OCI-LY7 (cell line): ENCODE measurements at regions not wholly inside any gene's neighbourhood (a gene's known extent, or its start where the extent isn't known, plus 50 kb on each side); places are given as distances from the start of the nearest gene placed in this dataset.

Experiments used
- EZH2phosphoT487 ChIP-seq: fragments of 200-600 bp; sonication (generic); IDR thresholded peaks from 2 replicates; pipeline ENCODE4 v1.6.1; 2018; ENCODE audit warnings: low read depth, borderline replicate concordance, mild to moderate bottlenecking, mixed run types, antibody characterized with exemption, low read length, moderate library complexity, mixed read lengths
- TF ChIP-seq, protein P1 (sequence below): fragments of 200-600 bp; sonication (generic); conservative IDR thresholded peaks from 2 replicates; pipeline ENCODE4 v1.5.1; 2014; ENCODE audit warnings: mild to moderate bottlenecking, antibody characterized with exemption, low read length, moderate library complexity, mixed read lengths

DNA sequence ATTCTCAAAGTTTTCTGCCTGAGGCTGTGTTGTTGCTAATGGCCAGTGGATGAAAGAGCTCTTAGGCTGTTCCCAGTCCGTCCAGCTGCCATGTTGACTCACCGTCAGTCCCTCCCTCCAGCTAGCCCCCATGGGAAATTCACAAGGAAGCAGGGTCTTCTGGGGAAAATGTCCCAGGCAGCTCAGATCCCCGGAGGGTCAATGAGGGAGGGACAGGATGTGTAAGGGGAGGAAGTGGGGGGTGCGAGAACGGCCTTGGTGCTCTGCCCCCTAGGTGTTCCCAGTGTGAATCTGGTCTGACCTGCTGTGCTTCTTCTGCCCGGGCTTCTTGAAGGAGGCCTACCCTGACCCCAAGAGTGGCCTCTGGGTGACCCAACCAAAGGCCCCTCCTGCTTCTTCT, 65.9 kb downstream of the CEBPB start:
- TF ChIP-seq, protein P1, sequence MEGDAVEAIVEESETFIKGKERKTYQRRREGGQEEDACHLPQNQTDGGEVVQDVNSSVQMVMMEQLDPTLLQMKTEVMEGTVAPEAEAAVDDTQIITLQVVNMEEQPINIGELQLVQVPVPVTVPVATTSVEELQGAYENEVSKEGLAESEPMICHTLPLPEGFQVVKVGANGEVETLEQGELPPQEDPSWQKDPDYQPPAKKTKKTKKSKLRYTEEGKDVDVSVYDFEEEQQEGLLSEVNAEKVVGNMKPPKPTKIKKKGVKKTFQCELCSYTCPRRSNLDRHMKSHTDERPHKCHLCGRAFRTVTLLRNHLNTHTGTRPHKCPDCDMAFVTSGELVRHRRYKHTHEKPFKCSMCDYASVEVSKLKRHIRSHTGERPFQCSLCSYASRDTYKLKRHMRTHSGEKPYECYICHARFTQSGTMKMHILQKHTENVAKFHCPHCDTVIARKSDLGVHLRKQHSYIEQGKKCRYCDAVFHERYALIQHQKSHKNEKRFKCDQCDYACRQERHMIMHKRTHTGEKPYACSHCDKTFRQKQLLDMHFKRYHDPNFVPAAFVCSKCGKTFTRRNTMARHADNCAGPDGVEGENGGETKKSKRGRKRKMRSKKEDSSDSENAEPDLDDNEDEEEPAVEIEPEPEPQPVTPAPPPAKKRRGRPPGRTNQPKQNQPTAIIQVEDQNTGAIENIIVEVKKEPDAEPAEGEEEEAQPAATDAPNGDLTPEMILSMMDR, result no peak
- TF ChIP-seq EZH2phosphoT487, result no peak
